Activated CD4-positive, alpha-beta T cell treated with anti-CD3 and anti-CD28 coated beads, Interleukin-2, amount 50 U/mL, for 24 hours (primary cell): ENCODE measurements at regions not wholly inside any gene's neighbourhood (a gene's known extent, or its start where the extent isn't known, plus 50 kb on each side); places are given as distances from the start of the nearest gene placed in this dataset.
"Not testable (repeated sequence)": the region's sequence is repeated elsewhere in the genome, so short reads cannot be mapped to it uniquely, and the experiment has no call there.

ENCODE experiments used
- DNase-seq, 2 donors: peaks; one replicate each; pipeline ENCODE4 v3.0.0-alpha.2; 2020; ENCODE audit warnings: low read depth in 1 of 2, low spot score in 1 of 2

- DNase-seq = no peak
Measured at GRCh38 chr11:71383461-71383860, 64.7 kb downstream of the DHCR7 start.

GRCh38 chr11:71381781-71382505, 66.2 kb downstream of the DHCR7 start:
- DNase-seq = no peak

GRCh38 chr11:71379701-71380100, 68.5 kb downstream of the DHCR7 start:
- no peak for DNase-seq

DNA sequence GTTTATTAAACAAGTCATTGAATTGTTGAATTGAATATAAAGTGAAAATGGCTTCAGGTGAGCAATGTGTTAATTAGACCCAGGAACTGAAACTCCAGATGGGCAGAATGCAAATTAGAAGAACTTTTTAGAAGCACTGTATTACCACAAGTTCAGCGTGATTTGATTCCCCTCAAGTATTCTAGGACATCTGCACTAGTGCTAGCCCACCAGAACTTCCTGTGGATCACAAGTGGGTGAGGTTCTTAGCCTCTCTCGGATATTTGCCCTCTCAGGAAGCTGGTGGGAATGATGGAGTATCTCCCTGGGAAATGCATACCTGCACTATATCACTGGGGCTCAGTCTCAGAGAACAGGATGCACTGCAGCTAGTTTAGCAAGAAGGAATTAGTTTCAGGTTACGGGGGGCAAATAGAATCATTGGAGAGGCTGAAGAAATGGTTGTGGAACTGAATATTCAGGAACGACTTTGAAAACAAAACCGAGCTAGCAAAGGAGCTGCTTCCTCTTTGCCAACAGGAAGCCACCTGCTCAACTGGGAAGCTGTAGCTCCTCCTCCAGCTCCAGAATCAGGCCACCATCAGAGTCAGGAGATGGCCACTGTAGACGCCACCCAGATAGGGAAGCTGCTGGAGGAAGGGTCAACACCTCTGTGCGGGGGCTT, 74.3 kb downstream of the DHCR7 start:
- no peak for DNase-seq

- no peak for DNase-seq
Measured at GRCh38 chr11:71372693-71373657, 75.2 kb downstream of the DHCR7 start.

DNA sequence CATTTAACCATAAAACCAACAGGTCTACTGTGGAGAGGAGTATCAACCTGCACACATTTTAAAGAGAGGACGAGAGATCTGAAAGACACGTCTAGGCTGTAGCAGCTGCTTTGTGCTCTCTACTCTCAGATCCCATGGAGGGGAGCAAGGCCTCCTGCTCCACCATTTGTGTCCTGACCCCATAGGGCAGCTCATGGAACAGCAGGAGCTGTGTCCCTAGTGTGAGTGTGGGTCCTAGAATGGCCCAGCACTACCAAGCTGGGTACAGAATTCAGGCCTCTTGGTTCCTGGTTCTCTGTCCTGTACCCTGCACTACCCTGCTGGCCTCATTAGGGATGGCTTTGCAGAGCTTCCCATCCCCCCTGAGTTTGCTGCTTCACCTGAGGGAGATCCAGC, 76.5 kb downstream of the DHCR7 start:
- DNase-seq = no peak

- no peak for DNase-seq
Measured at GRCh38 chr11:71370895-71371673, 77.1 kb downstream of the DHCR7 start.

GRCh38 chr11:71370020-71370747, 78.0 kb downstream of the DHCR7 start:
- no peak for DNase-seq

GRCh38 chr11:71369411-71369810, 78.8 kb downstream of the DHCR7 start:
- no peak for DNase-seq

GRCh38 chr11:71368966-71369365, 79.2 kb downstream of the DHCR7 start:
- DNase-seq = no peak

- no peak for DNase-seq
Measured at GRCh38 chr11:71367756-71368155, 80.4 kb downstream of the DHCR7 start.

GRCh38 chr11:71367276-71367675, 80.9 kb downstream of the DHCR7 start:
- DNase-seq = not testable (repeated sequence)

DNA sequence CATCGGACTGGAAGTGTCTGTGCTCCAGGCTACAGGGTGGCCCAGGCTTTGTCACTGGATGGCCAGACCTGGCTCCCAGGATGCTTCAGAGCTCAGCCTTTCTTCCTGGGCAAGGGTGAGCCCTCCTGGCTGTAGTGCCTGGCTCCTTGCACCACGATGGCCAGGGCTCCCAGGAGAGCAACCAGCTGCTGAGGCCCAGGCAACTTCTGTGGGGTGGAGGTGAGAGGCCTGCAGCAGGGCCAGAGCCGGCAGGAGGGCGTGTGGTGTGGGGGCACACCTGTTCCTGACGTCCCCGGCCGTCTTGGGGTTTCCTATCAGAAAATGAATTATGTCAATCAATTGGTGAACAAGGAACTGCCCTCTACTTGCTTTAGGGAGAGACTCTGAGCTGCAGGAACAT, 82.1 kb downstream of the DHCR7 start:
- no peak for DNase-seq

- no peak for DNase-seq
Measured at GRCh38 chr11:71365626-71366025, 82.6 kb downstream of the DHCR7 start.

- no peak for DNase-seq
Measured at GRCh38 chr11:71364806-71365205, 83.4 kb downstream of the DHCR7 start.

- DNase-seq = no peak
Measured at GRCh38 chr11:71364176-71364671, 84.0 kb downstream of the DHCR7 start.

- no peak for DNase-seq
Measured at GRCh38 chr11:71363721-71364120, 84.5 kb downstream of the DHCR7 start.

DNA sequence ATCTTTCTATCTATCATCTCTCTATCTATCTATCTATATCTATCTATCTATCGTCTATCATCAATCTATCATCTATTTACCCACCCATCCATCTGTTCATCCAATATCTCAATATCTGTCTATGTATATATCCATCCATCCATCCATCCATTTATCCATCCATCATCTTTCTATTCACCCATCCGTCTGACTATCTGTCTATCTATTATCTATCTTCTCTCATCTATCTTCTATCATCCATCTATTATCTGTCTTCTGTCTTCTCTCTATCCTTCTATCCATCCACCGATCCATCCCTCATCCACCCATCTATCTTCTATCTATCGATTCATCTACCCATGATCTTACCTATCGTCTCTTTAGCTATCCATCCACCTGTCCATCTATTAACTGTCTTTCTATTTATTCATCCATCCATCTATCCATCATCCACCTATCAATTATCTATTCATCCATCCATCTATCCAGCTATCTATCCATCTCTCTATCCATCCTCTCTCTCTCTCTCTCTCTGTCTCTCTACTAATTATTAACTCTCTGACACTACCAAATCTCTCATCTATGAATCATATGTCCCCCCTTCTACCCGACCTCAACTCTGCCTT, 89.1 kb downstream of the DHCR7 start:
- no peak for DNase-seq

- DNase-seq = no peak
Measured at GRCh38 chr11:71358122-71358728, 90.0 kb downstream of the DHCR7 start.
